GM23248 (cell line): ENCODE measurements at regions not wholly inside any gene's neighbourhood (a gene's known extent, or its start where the extent isn't known, plus 50 kb on each side); places are given as distances from the start of the nearest gene placed in this dataset.

Source experiments
- EZH2 ChIP-seq: fragments of 200-600 bp; sonication (generic); IDR thresholded peaks from 2 replicates; pipeline ENCODE4 v1.6.1; 2018; ENCODE audit warnings: antibody characterized with exemption, mild to moderate bottlenecking; ENCODE audit not compliant: insufficient read depth, poor library complexity, severe bottlenecking
- EZH2phosphoT487 ChIP-seq: fragments of 200-600 bp; sonication (generic); IDR thresholded peaks from 2 replicates; pipeline ENCODE4 v1.6.1; 2018; ENCODE audit warnings: antibody characterized with exemption, moderate library complexity, mild to moderate bottlenecking, low read depth; ENCODE audit not compliant: insufficient read depth

DNA sequence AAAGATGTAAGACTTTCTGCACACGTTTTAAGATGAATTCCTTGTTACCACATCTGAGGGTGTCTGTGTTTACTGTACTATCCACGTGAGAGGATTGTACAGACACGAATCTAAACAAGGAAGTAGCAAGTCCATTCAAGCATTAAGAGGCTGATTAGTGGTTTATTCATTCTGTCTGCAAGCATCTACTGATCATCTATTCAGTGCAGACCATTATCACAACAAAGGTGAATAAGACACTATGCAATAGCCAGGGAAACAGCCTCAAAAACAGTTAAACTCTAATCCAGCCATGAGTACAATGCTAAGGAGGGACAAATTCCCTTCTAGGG, 111.6 kb upstream of the PZP start:
- no peak for TF ChIP-seq EZH2
- no peak for TF ChIP-seq EZH2phosphoT487
